GM18508 (cell line): ENCODE measurements at regions not wholly inside any gene's neighbourhood (a gene's known extent, or its start where the extent isn't known, plus 50 kb on each side); places are given as distances from the start of the nearest gene placed in this dataset.

ENCODE experiments used
- ATAC-seq: cut with Tn5 transposase; IDR thresholded peaks from one replicate; pipeline ENCODE4 v1.9.1; 2021; ENCODE audit warnings: moderate number of reproducible peaks; ENCODE audit not compliant: insufficient read depth, unreplicated experiment

DNA sequence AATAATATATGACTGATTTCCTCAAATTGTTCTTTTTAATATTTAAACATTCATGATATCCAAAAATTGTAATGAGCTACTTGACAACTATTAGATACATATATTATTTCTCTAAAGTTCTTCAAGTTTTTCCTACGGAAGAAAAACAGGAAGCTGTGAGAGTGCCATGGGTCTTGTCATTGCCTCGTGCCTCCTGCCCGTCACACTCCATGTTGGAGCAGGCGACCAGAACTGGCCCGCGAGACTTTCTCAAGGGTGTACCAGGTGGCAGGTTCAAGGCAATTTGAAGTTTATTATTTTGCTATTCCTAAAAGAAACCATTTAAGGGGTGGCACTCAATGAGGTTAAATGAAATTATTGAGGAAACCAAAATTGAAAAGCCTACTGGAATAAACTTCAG, 337.2 kb downstream of the HACE1 start:
- no peak for ATAC-seq

DNA sequence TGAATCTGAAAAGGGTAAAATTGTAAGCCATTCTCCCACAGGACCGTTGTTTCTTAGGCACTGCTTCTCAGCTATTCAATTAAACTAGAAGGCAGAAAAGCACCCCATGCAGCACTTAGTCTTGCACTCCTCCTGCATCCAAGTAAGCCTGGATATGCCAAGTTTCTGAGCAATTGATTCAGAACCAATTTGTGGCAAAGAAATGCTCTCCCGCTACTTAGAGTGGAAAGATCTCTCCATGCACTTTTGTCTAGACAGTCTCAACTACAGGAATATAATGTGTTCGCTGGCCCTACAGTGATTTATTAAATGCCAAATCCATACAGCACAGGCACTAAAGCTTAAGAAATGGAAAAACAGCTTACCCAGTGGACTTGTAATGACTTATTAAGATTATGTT, 338.5 kb downstream of the HACE1 start:
- ATAC-seq = no peak

DNA sequence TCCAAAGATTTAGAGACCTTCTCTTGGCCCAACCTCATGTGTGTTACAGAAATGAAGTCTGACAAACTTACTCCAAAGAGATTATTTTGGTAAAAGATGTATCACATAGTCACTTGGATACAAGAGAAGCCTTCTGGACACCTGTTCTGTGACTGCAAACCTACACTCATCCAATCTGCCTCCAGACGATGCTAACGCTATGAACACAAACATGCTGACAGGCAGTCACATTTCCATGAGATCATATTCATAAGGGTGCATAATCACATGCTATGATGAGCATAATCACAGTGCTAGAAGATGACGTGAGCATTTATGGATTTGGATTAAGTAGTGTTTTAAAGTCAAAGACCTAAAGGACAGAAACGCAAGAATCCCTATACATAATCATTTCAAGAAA, 340.2 kb downstream of the HACE1 start:
- ATAC-seq = no peak

DNA sequence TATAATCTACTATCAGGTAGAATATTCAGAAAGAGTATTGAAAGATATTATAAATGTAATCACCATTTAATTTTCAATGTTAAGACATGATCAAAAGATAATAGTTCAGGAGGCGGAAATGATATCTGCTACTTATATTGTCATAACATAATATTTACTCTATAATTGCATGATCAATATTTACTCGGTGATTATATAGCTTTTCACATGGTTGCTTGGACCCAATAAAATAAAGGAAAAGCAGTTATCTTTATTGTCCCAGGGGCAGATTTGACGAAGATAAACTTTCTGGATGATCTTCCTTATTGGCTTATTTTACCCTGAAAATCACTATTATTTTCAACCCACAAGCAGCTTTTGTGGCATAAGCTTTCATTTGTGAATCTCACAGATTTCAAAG, 350.4 kb downstream of the HACE1 start:
- no peak for ATAC-seq

DNA sequence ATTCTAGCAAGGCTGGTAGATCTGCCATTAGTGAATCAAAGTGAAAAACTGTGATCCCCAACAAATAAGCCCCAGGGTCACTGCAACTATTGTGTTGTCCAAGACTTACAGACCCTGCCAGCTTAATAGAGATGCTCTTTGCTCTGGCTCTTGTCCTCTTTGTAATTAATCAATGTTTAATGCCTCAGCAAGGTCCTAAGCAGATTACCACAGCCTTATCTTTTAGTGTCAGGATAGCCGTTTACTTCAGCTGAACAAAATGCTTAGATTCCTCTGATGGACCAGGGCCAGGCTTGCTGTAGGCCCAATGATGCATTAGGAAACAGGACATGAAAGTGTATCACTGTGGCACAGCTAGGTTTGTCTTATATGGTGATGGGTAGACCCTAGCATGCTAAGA, 353.3 kb downstream of the HACE1 start:
- ATAC-seq = no peak

DNA sequence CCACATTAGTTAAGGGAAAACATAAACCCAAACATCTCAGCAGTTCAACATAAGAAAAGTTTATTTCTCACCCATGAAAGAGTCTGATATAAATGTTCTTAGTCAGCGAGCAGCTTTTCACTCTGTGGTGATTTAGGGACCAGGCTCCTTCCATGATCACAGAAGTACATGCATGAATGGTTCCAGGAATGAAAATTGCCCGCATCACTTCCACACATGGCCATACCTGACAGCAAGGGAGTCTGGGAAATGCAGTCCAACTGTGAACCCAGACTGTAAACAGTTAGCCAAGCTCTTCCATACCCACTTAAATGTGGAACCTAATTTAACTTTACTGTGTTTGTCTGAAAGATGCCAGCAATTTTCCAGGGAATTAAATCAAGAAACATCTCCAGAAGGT, 353.9 kb downstream of the HACE1 start:
- ATAC-seq = no peak

DNA sequence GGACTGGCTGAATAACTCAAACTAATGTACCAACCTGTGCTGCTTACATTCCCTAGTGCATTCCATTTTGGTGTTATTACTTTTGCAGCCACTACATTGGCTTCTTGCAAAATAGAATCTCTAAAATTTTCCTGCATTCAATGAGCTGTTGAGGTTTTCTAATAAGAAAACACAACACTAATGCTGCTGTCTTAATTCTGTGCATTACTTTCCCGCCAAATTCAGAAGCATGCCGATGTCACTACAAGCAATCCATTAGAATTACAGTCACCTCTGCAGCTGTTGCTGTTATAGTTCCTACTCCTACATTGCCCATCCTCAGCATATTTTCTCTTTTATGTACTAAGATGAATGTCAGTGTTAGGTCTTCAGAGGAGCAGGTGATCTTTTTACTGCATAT, 359.5 kb downstream of the HACE1 start:
- no peak for ATAC-seq

DNA sequence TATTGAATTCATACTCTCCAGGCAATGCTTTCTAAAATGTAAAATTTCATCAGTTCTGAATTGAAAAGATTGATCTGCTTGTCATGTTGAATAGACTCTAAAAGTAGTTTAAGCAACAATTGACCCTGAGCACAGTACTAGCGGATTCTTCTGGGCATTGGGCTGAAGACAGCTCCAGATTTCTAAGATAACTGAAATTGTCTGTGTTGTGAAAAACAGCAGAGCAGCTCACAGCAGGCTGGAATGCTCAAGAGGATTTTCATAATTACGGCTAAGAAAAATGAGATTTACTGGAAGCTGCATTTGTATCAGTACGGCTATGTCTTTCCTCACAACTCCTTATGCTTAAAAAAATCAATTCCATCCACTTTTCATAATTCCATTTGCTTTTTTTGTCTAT, 373.7 kb downstream of the HACE1 start:
- ATAC-seq = no peak

DNA sequence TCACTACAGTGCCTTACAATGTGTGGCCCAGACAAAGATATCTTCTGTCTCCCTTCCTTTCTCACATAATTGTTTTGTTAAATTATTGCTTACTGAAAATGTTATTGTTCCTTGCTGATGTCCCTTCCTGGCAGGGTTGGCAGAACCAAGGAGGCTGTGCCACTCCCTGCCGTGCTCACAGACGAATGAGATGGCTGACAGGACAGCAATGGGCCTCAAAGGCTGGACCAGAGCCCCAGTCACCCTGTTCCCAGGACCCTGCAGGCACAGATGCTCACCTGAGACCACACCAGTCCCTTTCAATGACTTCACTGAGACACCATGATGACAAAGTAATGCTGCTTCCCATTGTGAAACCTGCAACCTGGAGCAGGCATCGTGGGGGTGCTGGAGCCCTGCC, 375.1 kb downstream of the HACE1 start:
- ATAC-seq = no peak

DNA sequence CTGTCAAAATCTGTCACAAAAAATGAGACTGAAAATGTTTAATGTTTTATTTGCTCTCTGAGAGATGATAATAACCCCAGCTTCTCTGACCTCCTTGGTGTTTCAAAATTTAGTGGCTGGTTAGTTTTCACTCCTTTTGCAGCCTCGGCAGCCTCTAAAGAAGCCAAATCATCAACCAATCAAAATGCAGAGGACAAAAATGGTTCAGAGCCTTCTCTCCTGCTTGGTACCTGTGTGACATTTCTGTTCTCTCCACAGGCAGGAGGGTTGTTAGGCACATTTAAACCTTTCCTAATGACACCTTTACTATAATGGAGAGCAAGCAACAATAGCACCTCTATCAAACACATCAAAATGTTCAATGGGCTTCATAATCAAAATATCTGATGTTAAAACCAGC, 375.5 kb downstream of the HACE1 start:
- no peak for ATAC-seq

DNA sequence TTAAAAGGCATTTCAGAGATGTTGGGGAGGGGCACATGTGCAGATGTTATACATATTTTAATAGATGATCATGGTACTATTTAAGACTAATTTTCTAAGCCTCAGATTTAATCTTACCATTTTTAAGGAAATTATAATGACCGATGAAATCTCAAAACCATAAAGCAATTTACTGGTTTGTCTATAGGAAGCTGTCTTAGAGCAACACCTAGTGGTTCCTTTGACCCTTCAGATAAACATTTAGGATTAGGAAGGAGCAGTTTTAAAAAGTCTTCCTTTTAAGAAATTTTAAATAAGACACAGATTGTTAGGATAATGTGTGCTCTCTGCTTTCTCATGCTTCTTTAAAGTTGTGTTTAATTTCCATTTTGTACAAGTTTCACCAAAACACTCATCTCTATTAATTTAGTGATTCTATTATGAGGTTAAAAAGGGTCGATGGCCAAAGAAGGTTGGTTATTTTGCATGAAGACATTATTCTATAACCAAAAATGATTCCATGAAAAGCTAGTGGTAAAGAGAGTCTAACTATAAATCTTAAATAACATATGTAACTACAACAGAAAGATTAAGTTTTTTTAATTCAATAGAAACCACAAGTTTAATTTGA, 376.4 kb downstream of the HACE1 start:
- ATAC-seq = no peak

DNA sequence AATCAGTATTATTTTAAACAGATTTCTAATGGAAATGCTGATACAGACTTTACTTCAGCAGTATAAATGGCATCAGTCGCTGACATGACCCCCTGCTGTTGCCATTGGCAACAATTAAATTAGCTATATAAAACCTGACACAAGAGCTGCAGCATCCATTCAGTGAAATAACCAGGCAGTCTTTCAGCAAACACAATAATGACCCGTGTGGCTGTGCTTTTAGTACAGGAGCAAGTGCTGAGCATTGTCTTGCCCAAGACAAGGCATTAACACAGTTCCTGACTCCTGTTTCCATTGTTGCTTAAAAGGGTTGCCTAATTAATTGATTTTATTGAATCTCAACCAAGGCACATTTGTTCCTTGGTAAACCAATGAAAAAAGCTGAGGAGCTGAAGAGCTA, 382.1 kb downstream of the HACE1 start:
- ATAC-seq = no peak

DNA sequence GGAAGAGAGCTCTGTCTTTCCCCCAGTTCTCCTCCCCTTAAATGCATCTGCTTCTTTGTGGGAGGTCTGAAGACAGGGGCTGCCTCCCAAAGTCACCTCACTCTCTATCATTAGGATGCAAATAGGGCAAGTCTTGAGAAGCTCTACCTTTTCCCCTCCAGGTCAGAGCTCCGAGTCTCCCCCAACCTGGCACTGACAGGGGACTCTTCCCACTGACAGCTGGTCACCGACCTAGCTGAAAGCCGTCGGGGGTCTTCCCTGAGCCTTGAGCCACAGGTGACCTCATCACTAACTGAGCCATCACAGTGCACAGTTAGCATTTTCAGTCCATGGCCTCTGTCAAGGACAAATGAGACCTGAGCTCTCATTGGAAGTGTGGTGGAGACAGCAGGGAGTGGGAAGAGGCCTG, 386.7 kb downstream of the HACE1 start:
- ATAC-seq = no peak

DNA sequence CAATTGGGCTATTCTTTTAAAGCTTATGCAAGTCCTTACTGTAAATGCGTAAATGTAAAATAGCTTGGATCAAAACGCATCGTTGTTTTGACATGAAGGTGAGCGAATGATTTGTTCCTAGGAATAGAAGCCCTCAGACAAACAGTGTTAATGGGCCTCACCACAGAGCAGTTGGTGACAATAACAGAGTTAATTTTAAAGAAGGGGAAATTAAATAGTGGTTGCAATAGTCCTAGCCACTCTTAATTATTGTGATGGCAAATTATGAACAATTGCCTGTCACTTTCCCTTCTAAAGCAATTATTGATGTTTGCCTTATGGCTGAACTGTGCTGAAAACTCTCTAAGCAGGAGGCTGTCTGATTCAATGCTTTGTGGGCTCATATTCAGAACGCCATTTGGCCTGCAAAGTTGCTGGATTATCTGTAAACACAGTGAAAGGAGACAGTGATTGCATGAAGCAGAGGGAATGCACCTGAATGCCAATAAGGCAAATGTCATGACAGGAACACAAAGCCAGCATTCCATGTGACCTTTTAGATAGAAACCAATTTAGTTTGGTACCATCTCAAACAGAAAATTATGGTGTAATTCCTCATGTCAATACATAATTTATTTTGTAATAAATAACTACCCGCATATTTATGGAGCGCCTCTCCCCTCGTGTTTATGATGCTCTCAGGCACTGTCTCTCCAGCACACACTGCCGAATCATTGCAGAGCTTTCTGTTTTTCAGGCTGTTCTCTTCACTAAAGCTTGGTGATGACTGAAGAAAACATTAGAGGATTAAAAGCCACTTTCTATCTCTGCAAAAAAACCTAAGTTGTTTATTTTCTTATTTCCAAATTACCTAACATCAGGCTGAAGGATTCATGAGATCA, 387.5 kb downstream of the HACE1 start:
- ATAC-seq = no peak

DNA sequence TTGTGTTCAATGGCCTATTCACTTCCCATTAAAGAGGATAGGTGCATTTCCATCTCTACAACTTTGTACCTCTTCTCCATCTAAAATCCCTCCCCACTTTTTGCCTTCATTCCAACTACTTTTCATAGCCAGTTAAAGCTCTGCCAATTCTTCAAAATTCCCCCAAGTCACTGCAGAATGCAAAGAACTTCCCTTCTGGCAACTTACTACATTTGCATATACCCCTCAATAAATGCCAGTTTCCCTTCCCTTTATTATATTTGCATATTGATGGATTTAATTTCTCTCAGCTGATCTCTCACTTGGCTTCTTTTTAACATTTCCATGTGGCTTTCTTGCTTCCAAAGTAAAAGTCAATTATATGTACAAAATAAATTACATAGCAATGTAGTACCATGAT, 393.4 kb downstream of the HACE1 start:
- ATAC-seq = no peak

DNA sequence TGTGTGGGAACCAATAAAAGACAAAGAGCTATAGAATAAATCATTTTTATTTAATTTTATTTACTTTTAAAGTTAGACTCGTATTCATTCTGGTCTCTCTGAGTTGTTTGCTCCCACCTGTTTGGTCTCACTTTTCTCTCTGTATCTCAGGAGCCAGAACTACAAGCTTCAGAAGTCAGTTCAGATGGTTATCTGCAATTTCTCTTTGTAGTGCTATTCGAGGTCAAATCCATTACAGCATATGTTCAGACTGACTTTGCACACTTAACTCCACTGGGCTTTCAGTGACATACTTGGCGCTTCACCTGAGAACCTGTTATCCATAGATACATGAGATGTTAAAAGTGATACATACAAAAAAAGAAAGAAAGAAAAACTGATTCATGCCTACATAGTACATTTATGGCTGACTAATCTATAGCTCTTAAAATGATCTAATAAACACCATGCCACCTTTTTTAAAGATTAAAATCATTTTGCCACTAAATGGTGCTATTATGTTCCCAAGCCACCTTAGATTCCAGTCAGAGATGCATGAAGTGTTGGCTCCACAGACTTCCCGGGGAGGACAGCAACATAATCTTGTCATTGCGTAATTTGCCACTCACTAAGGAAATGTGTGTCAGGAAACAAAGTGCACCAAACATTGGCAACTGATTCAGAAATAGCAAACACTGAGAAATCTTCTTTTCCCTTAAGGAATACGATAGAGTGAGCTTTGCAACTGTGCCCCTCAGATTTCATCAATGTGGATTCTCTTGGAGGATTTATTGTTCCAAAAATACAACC, 396.7 kb downstream of the HACE1 start:
- no peak for ATAC-seq

DNA sequence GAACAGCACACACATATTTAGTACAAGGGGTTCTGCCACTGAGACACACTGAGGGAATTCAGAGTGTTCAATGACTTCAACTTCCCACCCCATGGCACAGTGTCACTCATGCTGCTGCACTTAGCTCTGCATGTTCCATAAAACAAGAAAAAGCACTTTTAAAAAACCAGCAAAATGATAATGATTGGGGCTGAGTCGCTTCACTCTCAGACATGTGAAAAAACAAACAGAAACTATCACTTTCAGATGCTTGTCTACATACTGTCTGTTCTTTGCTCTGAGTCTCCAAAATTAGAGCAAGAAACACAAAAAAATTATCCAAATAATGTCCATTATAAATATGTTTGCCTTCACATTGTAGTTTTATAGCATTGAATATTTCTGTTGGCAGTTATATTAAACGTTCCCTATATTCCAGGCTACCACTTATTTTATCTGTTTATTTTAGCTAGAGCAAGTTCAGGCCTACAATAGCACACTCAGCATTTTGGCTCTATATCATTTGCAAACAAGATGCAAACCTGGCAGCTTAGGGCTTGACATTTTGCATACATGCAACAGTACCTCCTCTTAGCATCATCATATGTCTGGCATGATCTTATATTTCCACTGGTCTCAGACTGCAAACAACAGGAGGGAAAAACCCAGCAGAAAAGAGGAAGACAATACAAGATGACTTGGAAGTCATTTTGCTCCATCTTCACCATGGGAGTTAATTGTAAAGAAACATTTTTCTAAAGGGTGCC, 398.8 kb downstream of the HACE1 start:
- ATAC-seq = no peak

DNA sequence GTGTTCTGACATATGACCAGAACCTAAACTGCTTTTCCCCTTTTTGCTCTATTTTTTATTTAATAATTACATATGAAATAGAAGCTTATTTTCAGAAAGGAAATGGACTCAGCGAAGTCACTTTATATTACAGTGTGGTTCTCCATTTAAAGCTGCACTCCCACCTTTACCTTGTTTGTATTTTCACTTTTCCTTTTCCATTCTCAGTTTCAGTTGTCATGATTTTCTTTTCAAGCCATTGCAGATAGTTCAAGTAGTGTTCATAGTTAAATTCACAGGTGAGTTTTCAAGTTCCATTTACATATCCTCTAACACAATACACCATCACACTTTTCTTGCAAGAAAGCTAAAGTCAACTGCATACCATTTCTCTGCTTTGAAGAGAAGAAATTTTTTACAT, 400.2 kb downstream of the HACE1 start:
- ATAC-seq = peak; percentile 77

DNA sequence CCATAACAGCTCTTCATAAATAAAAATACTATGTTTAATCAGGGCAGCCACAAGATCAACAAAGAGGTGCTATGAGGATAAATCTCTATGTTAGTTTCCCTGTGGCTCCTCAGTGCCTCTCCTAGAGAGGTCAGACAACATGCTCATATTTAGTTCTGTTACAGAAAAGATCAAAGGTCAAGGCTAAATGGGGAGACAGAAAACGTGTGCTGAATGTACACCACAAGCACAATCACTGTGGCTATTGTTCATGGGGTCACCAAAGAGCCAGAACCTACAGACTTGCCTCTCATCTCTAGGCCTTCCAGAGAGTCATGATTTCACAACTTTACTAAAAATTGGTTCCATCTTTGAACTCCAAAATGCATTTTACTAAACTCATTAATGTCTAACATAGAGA, 409.8 kb downstream of the HACE1 start:
- no peak for ATAC-seq
